H9 (cell line): ENCODE measurements at regions not wholly inside any gene's neighbourhood (a gene's known extent, or its start where the extent isn't known, plus 50 kb on each side); places are given as distances from the start of the nearest gene placed in this dataset.
"Not testable (repeated sequence)": the region's sequence is repeated elsewhere in the genome, so short reads cannot be mapped to it uniquely, and the experiment has no call there.

Source experiments
- DNase-seq: peaks from one replicate; pipeline ENCODE4 v3.0.0-alpha.2; 2017
- H2AFZ ChIP-seq: one replicate; pipeline ENCODE4 v1.6.1; 2013; ENCODE audit warnings: mild to moderate bottlenecking, low read length, control low read depth, moderate library complexity
- H2AK5ac ChIP-seq: 2 replicates; pipeline ENCODE4 v1.6.1; 2013; ENCODE audit warnings: low read length, control low read depth, mixed read lengths; ENCODE audit not compliant: insufficient read length
- H2BK120ac ChIP-seq: one replicate; pipeline ENCODE4 v1.6.1; 2013; ENCODE audit warnings: low read depth, mild to moderate bottlenecking, low read length, control low read depth, inconsistent platforms; ENCODE audit not compliant: poor library complexity, severe bottlenecking
- H2BK12ac ChIP-seq: 2 replicates; pipeline ENCODE4 v1.6.1; 2013; ENCODE audit warnings: low read length, control low read depth, mixed read lengths, low read depth; ENCODE audit not compliant: insufficient read length
- H2BK15ac ChIP-seq: 2 replicates; pipeline ENCODE4 v1.6.1; 2013; ENCODE audit warnings: low read depth, low read length, control low read depth
- H2BK20ac ChIP-seq: one replicate; pipeline ENCODE4 v1.6.1; 2013; ENCODE audit warnings: low read depth, mild to moderate bottlenecking, low read length, control low read depth, inconsistent platforms; ENCODE audit not compliant: poor library complexity, severe bottlenecking
- H2BK5ac ChIP-seq: 2 replicates; pipeline ENCODE4 v1.6.1; 2013; ENCODE audit warnings: low read length, control low read depth, mixed read lengths; ENCODE audit not compliant: insufficient read length
- H3K14ac ChIP-seq: 2 replicates; pipeline ENCODE4 v1.6.1; 2013; ENCODE audit warnings: low read length, control low read depth; ENCODE audit not compliant: insufficient read depth
- H3K18ac ChIP-seq: 2 replicates; pipeline ENCODE4 v1.6.1; 2013; ENCODE audit warnings: low read depth, mild to moderate bottlenecking, mixed read lengths, low read length, control low read depth; ENCODE audit not compliant: insufficient read length
- H3K23ac ChIP-seq: 2 replicates; pipeline ENCODE4 v1.6.1; 2013; ENCODE audit warnings: low read length, control low read depth, mixed read lengths, low read depth; ENCODE audit not compliant: insufficient read length
- H3K23me2 ChIP-seq: 2 replicates; pipeline ENCODE4 v1.6.1; 2013; ENCODE audit warnings: low read depth, mild to moderate bottlenecking, mixed read lengths, low read length, control low read depth; ENCODE audit not compliant: insufficient read length, poor library complexity, severe bottlenecking
- H3K27ac ChIP-seq: 2 replicates; pipeline ENCODE4 v1.5.1; 2013; ENCODE audit warnings: low read length, control low read depth, mixed read lengths, low read depth; ENCODE audit not compliant: insufficient read length
- H3K27me3 ChIP-seq: 2 replicates; pipeline ENCODE4 v1.6.1; 2013; ENCODE audit warnings: low read length, control low read depth, inconsistent platforms; ENCODE audit not compliant: insufficient read depth
- H3K4ac ChIP-seq: 2 replicates; pipeline ENCODE4 v1.6.1; 2013; ENCODE audit warnings: low read depth, mild to moderate bottlenecking, control low read depth, inconsistent platforms, low read length, moderate library complexity
- H3K4me1 ChIP-seq: 2 replicates; pipeline ENCODE4 v1.6.1; 2013; ENCODE audit warnings: low read length, control low read depth, inconsistent platforms; ENCODE audit not compliant: insufficient read depth
- H3K4me2 ChIP-seq: 2 replicates; pipeline ENCODE4 v1.6.1; 2013; ENCODE audit warnings: low read length, control low read depth, mixed read lengths; ENCODE audit not compliant: insufficient read length, insufficient read depth
- H3K56ac ChIP-seq: 2 replicates; pipeline ENCODE4 v1.6.1; 2013; ENCODE audit warnings: low read depth, mild to moderate bottlenecking, mixed read lengths, low read length, control low read depth; ENCODE audit not compliant: insufficient read length
- H3K79me1 ChIP-seq: 2 replicates; pipeline ENCODE4 v1.6.1; 2013; ENCODE audit warnings: low read depth, mild to moderate bottlenecking, moderate library complexity, low read length, control low read depth, inconsistent platforms; ENCODE audit not compliant: insufficient read depth, poor library complexity, severe bottlenecking
- H3K79me2 ChIP-seq: 2 replicates; pipeline ENCODE4 v1.6.1; 2013; ENCODE audit warnings: low read length, control low read depth, inconsistent platforms; ENCODE audit not compliant: insufficient read depth
- H3K9ac ChIP-seq: 2 replicates; pipeline ENCODE4 v1.6.1; 2013; ENCODE audit warnings: low read length, control low read depth, mixed read lengths; ENCODE audit not compliant: insufficient read length; ENCODE audit errors: extremely low read depth
- H3K9me3 ChIP-seq: one replicate; pipeline ENCODE4 v1.6.1; 2013; ENCODE audit warnings: low read depth, low read length, inconsistent platforms; ENCODE audit not compliant: control insufficient read depth
- H3T11ph ChIP-seq: one replicate; pipeline ENCODE4 v1.6.1; 2013; ENCODE audit warnings: mild to moderate bottlenecking, low read length, control low read depth, inconsistent platforms
- H4K20me1 ChIP-seq: one replicate; pipeline ENCODE4 v1.6.1; 2013; ENCODE audit not compliant: control insufficient read depth, insufficient read length, insufficient read depth
- H4K5ac ChIP-seq: 2 replicates; pipeline ENCODE4 v1.6.1; 2013; ENCODE audit warnings: low read depth, mild to moderate bottlenecking, mixed read lengths, low read length, control low read depth; ENCODE audit not compliant: insufficient read length
- H4K8ac ChIP-seq: replicated peaks from 2 replicates; pipeline ENCODE4 v1.6.1; 2013; ENCODE audit warnings: low read length, control low read depth, mixed read lengths, low read depth; ENCODE audit not compliant: insufficient read length
- H4K91ac ChIP-seq: 2 replicates; pipeline ENCODE4 v1.6.1; 2013; ENCODE audit warnings: low read depth, mild to moderate bottlenecking, moderate library complexity, mixed read lengths, low read length, control low read depth; ENCODE audit not compliant: insufficient read length
- H3K27ac Mint-ChIP-seq, 3 experiments: 2 replicates in 2 of 3; 3 replicates in 1 of 3; pipeline ENCODE4 v1.8.0; 2020 to 2021; ENCODE audit warnings: mixed read lengths in 3 of 3, mild to moderate bottlenecking in 1 of 3, moderate library complexity in 1 of 3
- H3K27me3 Mint-ChIP-seq: 2 replicates; pipeline ENCODE4 v1.8.0; 2021; ENCODE audit warnings: low read depth, mild to moderate bottlenecking, moderate library complexity, mixed read lengths
- H3K36me3 Mint-ChIP-seq, 3 experiments: 2 replicates in 2 of 3; 3 replicates in 1 of 3; pipeline ENCODE4 v1.8.0; 2020 to 2021; ENCODE audit warnings: low read depth in 3 of 3, mixed read lengths in 3 of 3; ENCODE audit not compliant: insufficient read depth in 1 of 3
- H3K4me1 Mint-ChIP-seq, 2 experiments: 2 replicates each; pipeline ENCODE4 v1.8.0; 2020; ENCODE audit warnings: mixed read lengths in 2 of 2
- H3K4me3 Mint-ChIP-seq, 2 experiments: 2 replicates in 1 of 2; 3 replicates in 1 of 2; pipeline ENCODE4 v1.8.0; 2020 to 2021; ENCODE audit warnings: mild to moderate bottlenecking in 2 of 2, mixed read lengths in 2 of 2, moderate library complexity in 1 of 2
- H3K9me3 Mint-ChIP-seq, 2 experiments: 2 replicates in 1 of 2; 3 replicates in 1 of 2; pipeline ENCODE4 v1.8.0; 2020; ENCODE audit warnings: mild to moderate bottlenecking in 2 of 2, mixed read lengths in 2 of 2, moderate library complexity in 1 of 2
- WGBS: extraction: QIAGEN DNeasy Blood & Tissue Kit; methylation state at CpG from one replicate; pipeline ENCODE4 v1.1.7; 2013; ENCODE audit warnings: missing lambda C conversion rate, low lambda C conversion rate, mixed read lengths; ENCODE audit not compliant: insufficient read length; ENCODE audit errors: extremely low coverage; 5-methylcytosine and 5-hydroxymethylcytosine counted together

DNA sequence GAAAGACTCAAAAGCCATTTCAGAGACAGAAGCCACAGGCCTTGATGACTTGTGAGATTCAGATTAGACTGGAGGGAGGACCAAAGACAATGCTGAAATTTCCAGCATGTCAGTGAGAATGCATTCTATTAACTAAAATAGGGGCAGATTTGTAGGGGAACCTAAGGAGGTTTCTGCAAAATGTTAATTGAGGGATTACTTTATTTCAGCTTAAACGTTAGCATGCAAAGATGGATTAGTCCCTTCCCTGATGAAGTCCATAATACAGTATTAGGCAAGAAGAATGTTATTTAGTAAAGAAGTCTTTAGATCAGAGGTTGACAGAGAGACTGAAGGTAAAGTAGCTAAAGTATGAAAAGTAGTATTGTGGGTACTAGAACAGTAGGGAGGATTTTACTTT, 98.9 kb upstream of the NBPF9 start:
- not testable (repeated sequence) for H3K36me3 Mint-ChIP-seq, H3K27ac Mint-ChIP-seq, H3K4me1 Mint-ChIP-seq

DNA sequence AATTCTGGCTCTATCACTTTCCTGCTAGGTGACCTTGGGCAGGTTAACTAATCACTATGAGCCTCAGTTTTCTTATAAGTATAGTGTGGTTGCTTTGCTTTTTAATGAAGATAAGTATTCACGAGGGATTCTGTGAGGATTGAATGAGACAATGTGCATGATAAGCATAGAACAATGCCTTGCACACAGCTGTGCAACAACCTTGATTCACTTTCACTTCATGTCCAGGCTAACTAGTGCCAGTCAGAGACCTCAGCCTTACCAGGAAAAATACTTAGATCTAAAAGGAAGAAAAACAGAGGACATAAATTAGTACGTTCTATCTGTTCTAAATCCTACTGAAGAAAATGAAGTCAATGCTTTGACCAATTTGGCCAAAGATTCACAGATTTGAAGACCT, 101.0 kb upstream of the NBPF9 start:
- not testable (repeated sequence) for H3K27me3 ChIP-seq, H3K4me3 Mint-ChIP-seq, H3T11ph ChIP-seq, H3K18ac ChIP-seq, H3K79me2 ChIP-seq, H4K91ac ChIP-seq, H3K14ac ChIP-seq, H2AFZ ChIP-seq, H2BK12ac ChIP-seq, H3K79me1 ChIP-seq, H3K4me1 Mint-ChIP-seq, H3K9me3 Mint-ChIP-seq, H2AK5ac ChIP-seq, H4K20me1 ChIP-seq, H3K27ac Mint-ChIP-seq, H3K23ac ChIP-seq, H2BK15ac ChIP-seq, H3K4me1 ChIP-seq, DNase-seq, H3K27me3 Mint-ChIP-seq, H3K9ac ChIP-seq, H2BK20ac ChIP-seq, H3K4me2 ChIP-seq, H4K5ac ChIP-seq, H2BK120ac ChIP-seq, H3K4ac ChIP-seq, H4K8ac ChIP-seq, H3K27ac ChIP-seq, H3K56ac ChIP-seq, H3K23me2 ChIP-seq, H3K9me3 ChIP-seq, H2BK5ac ChIP-seq, H3K36me3 Mint-ChIP-seq
- no CpG with 5 or more reads among the region's 2 CpGs for WGBS

More for the DNA sequence above, 98.9 kb upstream of the NBPF9 start:
- H4K20me1 ChIP-seq, H2AK5ac ChIP-seq, H4K91ac ChIP-seq, H3K4ac ChIP-seq, H2BK120ac ChIP-seq, H3K9me3 ChIP-seq, H3K27me3 ChIP-seq, H3K27me3 Mint-ChIP-seq, H2AFZ ChIP-seq, H3K27ac ChIP-seq, H3K79me2 ChIP-seq, H3K9me3 Mint-ChIP-seq, H3K9ac ChIP-seq, H3K23ac ChIP-seq, H3K18ac ChIP-seq, H3K23me2 ChIP-seq, H3K79me1 ChIP-seq, H2BK15ac ChIP-seq, H3K56ac ChIP-seq, H3T11ph ChIP-seq, H3K4me3 Mint-ChIP-seq, H4K8ac ChIP-seq, H2BK5ac ChIP-seq, H3K4me2 ChIP-seq, H4K5ac ChIP-seq, H2BK20ac ChIP-seq, DNase-seq, H3K4me1 ChIP-seq, H3K14ac ChIP-seq, H2BK12ac ChIP-seq: not testable (repeated sequence)
- WGBS: no CpG with 5 or more reads among the region's 1 CpG
